WTC11 (cell line): ENCODE measurements at regions not wholly inside any gene's neighbourhood (a gene's known extent, or its start where the extent isn't known, plus 50 kb on each side); places are given as distances from the start of the nearest gene placed in this dataset.

Experiments
- ATAC-seq: fragments of 200-7000 bp; cut with Tn5 transposase; 2 replicates; pipeline ENCODE4 v1.10.0; 2021; ENCODE audit warnings: mild to moderate bottlenecking, moderate library complexity
- CTCF ChIA-PET: fragments of 300-600 bp; sonication (Branson Sonifier 250); formaldehyde crosslinking; loops from one replicate; lab custom pipeline; 2021; ENCODE audit warnings: antibody characterized with exemption; lab: Charles Lee
- POLR2A ChIA-PET: fragments of 350-600 bp; sonication (Branson Sonifier 250); formaldehyde crosslinking; loops from one replicate; lab custom pipeline; 2021; ENCODE audit warnings: antibody characterized with exemption; lab: Charles Lee
- DNase-seq: peaks from one replicate; pipeline ENCODE4 v3.0.0; 2021; ENCODE audit warnings: low spot score
- H3K27ac Mint-ChIP-seq: 2 replicates; pipeline ENCODE4 v1.8.0; 2021; ENCODE audit warnings: mixed read lengths
- H3K27me3 Mint-ChIP-seq: 2 replicates; pipeline ENCODE4 v1.8.0; 2021; ENCODE audit warnings: low read depth, mild to moderate bottlenecking, moderate library complexity, mixed read lengths
- H3K36me3 Mint-ChIP-seq: 2 replicates; pipeline ENCODE4 v1.8.0; 2021; ENCODE audit warnings: mixed read lengths
- H3K4me1 Mint-ChIP-seq: 2 replicates; pipeline ENCODE4 v1.8.0; 2022; ENCODE audit warnings: mixed read lengths
- H3K4me3 Mint-ChIP-seq: 2 replicates; pipeline ENCODE4 v1.8.0; 2021; ENCODE audit warnings: mild to moderate bottlenecking, moderate library complexity, mixed read lengths
- H3K9me3 Mint-ChIP-seq: 2 replicates; pipeline ENCODE4 v1.8.0; 2021; ENCODE audit warnings: mixed read lengths
- ATF1 ChIP-seq: sonication (generic); formaldehyde crosslinking; IDR thresholded peaks from 2 replicates; pipeline ENCODE4 v1.8.1; 2023; ENCODE audit warnings: mild to moderate bottlenecking, moderate library complexity, missing genetic modification reagents
- CREB1 ChIP-seq: sonication (generic); formaldehyde crosslinking; IDR thresholded peaks from 2 replicates; pipeline ENCODE4 v1.8.0; 2023; ENCODE audit warnings: mild to moderate bottlenecking, missing genetic modification reagents
- ELF4 ChIP-seq: sonication (generic); formaldehyde crosslinking; IDR thresholded peaks from 2 replicates; pipeline ENCODE4 v1.8.1; 2022; ENCODE audit warnings: low read depth, mild to moderate bottlenecking, moderate library complexity, missing genetic modification reagents
- ESRRA ChIP-seq: sonication (generic); formaldehyde crosslinking; IDR thresholded peaks from 2 replicates; pipeline ENCODE4 v1.8.1; 2022; ENCODE audit warnings: mild to moderate bottlenecking, missing genetic modification reagents, borderline replicate concordance
- FOXP1 ChIP-seq: sonication (generic); formaldehyde crosslinking; IDR thresholded peaks from 2 replicates; pipeline ENCODE4 v1.8.0; 2022; ENCODE audit warnings: missing genetic modification reagents, mild to moderate bottlenecking, moderate library complexity, borderline replicate concordance
- KAT7 ChIP-seq: sonication (generic); formaldehyde crosslinking; IDR thresholded peaks from 2 replicates; pipeline ENCODE4 v1.8.1; 2023; ENCODE audit warnings: missing genetic modification reagents, mild to moderate bottlenecking, borderline replicate concordance
- NFYB ChIP-seq: sonication (generic); formaldehyde crosslinking; conservative IDR thresholded peaks from 2 replicates; pipeline ENCODE4 v1.8.0; 2022; ENCODE audit warnings: low read depth, missing genetic modification reagents
- NR3C1 ChIP-seq: sonication (generic); formaldehyde crosslinking; conservative IDR thresholded peaks from 2 replicates; pipeline ENCODE4 v1.8.1; 2023; ENCODE audit warnings: low read depth, mild to moderate bottlenecking, missing genetic modification reagents
- SMAD4 ChIP-seq: sonication (generic); formaldehyde crosslinking; IDR thresholded peaks from 2 replicates; pipeline ENCODE4 v1.8.0; 2022; ENCODE audit warnings: mild to moderate bottlenecking, missing genetic modification reagents
- TP53 ChIP-seq: sonication (generic); formaldehyde crosslinking; IDR thresholded peaks from 2 replicates; pipeline ENCODE4 v1.8.1; 2023; ENCODE audit warnings: mild to moderate bottlenecking, missing genetic modification reagents
- ZNF138 ChIP-seq: sonication (generic); formaldehyde crosslinking; conservative IDR thresholded peaks from 2 replicates; pipeline ENCODE4 v1.8.1; 2022; ENCODE audit warnings: mild to moderate bottlenecking, moderate library complexity, missing genetic modification reagents
- ZNF232 ChIP-seq: sonication (generic); formaldehyde crosslinking; IDR thresholded peaks from 2 replicates; pipeline ENCODE4 v1.8.0; 2022; ENCODE audit warnings: mild to moderate bottlenecking, missing genetic modification reagents
- TF ChIP-seq, protein P1 (sequence below): sonication (generic); formaldehyde crosslinking; IDR thresholded peaks from 2 replicates; pipeline ENCODE4 v1.8.1; 2023; ENCODE audit warnings: mild to moderate bottlenecking, moderate library complexity, missing genetic modification reagents
- TF ChIP-seq, protein P2 (sequence below): sonication (generic); formaldehyde crosslinking; IDR thresholded peaks from 2 replicates; pipeline ENCODE4 v1.8.0; 2023; ENCODE audit warnings: missing genetic modification reagents
- TF ChIP-seq, protein P3 (sequence below): sonication (generic); formaldehyde crosslinking; IDR thresholded peaks from 2 replicates; pipeline ENCODE4 v1.8.0; 2022; ENCODE audit warnings: mild to moderate bottlenecking, missing genetic modification reagents
- TF ChIP-seq, protein P4 (sequence below): sonication (generic); formaldehyde crosslinking; IDR thresholded peaks from 2 replicates; pipeline ENCODE4 v1.8.0; 2022; ENCODE audit warnings: mild to moderate bottlenecking, missing genetic modification reagents
- TF ChIP-seq, protein P5 (sequence below): fragments of 250-450 bp; sonication (Bioruptor Pico); IDR thresholded peaks from 2 replicates; pipeline ENCODE4 v1.9.0; 2021; ENCODE audit warnings: mild to moderate bottlenecking
- TF ChIP-seq, protein P6 (sequence below): sonication (generic); formaldehyde crosslinking; IDR thresholded peaks from 2 replicates; pipeline ENCODE4 v1.8.1; 2023; ENCODE audit warnings: mild to moderate bottlenecking, missing genetic modification reagents, borderline replicate concordance
- TF ChIP-seq, protein P7 (sequence below): sonication (generic); formaldehyde crosslinking; IDR thresholded peaks from 2 replicates; pipeline ENCODE4 v1.8.0; 2022; ENCODE audit warnings: mild to moderate bottlenecking, missing genetic modification reagents
- TF ChIP-seq, protein P8 (sequence below): sonication (generic); formaldehyde crosslinking; IDR thresholded peaks from 2 replicates; pipeline ENCODE4 v1.8.0; 2023; ENCODE audit warnings: missing genetic modification reagents, mild to moderate bottlenecking, borderline replicate concordance

DNA sequence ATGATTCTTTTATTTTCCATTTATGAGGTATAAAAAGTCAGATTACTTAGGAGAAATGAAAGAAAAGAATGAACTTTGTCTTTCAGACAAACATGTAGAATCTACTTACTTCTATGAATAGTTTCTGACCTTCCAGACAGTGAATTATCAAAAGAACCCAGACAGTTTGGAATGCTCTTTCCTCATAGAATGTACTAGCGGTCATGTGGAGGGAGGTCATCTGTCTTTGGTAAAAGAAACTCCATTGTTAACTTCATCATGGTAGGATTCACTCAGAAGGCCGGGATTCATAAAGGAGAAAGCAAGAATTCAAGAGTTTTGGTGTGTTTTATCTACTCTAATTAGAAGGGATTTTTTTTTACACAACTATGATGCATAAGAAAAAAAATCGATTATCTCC is 144.8 kb upstream of the ZNF804B start:
- H3K27ac Mint-ChIP-seq: no peak overlapping the region
- no peaks in the 10 kb centered on the region for H3K27me3 Mint-ChIP-seq
- CTCF ChIA-PET: no interaction called here
- H3K4me3 Mint-ChIP-seq: no peak overlapping the region
- DNase-seq (no peak), ATAC-seq (no peak)
- POLR2A ChIA-PET: no interaction called here
- TF ChIP-seq, protein P1, sequence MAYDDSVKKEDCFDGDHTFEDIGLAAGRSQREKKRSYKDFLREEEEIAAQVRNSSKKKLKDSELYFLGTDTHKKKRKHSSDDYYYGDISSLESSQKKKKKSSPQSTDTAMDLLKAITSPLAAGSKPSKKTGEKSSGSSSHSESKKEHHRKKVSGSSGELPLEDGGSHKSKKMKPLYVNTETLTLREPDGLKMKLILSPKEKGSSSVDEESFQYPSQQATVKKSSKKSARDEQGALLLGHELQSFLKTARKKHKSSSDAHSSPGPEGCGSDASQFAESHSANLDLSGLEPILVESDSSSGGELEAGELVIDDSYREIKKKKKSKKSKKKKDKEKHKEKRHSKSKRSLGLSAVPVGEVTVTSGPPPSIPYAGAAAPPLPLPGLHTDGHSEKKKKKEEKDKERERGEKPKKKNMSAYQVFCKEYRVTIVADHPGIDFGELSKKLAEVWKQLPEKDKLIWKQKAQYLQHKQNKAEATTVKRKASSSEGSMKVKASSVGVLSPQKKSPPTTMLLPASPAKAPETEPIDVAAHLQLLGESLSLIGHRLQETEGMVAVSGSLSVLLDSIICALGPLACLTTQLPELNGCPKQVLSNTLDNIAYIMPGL (CRISPR knock-in tag): no peak
- TF ChIP-seq, protein P2, sequence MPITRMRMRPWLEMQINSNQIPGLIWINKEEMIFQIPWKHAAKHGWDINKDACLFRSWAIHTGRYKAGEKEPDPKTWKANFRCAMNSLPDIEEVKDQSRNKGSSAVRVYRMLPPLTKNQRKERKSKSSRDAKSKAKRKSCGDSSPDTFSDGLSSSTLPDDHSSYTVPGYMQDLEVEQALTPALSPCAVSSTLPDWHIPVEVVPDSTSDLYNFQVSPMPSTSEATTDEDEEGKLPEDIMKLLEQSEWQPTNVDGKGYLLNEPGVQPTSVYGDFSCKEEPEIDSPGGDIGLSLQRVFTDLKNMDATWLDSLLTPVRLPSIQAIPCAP (CRISPR knock-in tag): no peak
- TF ChIP-seq TP53 (CRISPR knock-in tag): no peak
- no peak for TF ChIP-seq ZNF138 (CRISPR knock-in tag)
- TF ChIP-seq, protein P3, sequence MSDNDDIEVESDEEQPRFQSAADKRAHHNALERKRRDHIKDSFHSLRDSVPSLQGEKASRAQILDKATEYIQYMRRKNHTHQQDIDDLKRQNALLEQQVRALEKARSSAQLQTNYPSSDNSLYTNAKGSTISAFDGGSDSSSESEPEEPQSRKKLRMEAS (CRISPR knock-in tag): no peak
- TF ChIP-seq, protein P4, sequence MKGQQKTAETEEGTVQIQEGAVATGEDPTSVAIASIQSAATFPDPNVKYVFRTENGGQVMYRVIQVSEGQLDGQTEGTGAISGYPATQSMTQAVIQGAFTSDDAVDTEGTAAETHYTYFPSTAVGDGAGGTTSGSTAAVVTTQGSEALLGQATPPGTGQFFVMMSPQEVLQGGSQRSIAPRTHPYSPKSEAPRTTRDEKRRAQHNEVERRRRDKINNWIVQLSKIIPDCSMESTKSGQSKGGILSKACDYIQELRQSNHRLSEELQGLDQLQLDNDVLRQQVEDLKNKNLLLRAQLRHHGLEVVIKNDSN (CRISPR knock-in tag): no peak
- TF ChIP-seq, protein P5, sequence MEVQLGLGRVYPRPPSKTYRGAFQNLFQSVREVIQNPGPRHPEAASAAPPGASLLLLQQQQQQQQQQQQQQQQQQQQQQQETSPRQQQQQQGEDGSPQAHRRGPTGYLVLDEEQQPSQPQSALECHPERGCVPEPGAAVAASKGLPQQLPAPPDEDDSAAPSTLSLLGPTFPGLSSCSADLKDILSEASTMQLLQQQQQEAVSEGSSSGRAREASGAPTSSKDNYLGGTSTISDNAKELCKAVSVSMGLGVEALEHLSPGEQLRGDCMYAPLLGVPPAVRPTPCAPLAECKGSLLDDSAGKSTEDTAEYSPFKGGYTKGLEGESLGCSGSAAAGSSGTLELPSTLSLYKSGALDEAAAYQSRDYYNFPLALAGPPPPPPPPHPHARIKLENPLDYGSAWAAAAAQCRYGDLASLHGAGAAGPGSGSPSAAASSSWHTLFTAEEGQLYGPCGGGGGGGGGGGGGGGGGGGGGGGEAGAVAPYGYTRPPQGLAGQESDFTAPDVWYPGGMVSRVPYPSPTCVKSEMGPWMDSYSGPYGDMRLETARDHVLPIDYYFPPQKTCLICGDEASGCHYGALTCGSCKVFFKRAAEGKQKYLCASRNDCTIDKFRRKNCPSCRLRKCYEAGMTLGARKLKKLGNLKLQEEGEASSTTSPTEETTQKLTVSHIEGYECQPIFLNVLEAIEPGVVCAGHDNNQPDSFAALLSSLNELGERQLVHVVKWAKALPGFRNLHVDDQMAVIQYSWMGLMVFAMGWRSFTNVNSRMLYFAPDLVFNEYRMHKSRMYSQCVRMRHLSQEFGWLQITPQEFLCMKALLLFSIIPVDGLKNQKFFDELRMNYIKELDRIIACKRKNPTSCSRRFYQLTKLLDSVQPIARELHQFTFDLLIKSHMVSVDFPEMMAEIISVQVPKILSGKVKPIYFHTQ (CRISPR knock-in tag): no peak
- no peak for TF ChIP-seq ELF4
- no peak for TF ChIP-seq KAT7 (CRISPR knock-in tag)
- TF ChIP-seq, protein P6, sequence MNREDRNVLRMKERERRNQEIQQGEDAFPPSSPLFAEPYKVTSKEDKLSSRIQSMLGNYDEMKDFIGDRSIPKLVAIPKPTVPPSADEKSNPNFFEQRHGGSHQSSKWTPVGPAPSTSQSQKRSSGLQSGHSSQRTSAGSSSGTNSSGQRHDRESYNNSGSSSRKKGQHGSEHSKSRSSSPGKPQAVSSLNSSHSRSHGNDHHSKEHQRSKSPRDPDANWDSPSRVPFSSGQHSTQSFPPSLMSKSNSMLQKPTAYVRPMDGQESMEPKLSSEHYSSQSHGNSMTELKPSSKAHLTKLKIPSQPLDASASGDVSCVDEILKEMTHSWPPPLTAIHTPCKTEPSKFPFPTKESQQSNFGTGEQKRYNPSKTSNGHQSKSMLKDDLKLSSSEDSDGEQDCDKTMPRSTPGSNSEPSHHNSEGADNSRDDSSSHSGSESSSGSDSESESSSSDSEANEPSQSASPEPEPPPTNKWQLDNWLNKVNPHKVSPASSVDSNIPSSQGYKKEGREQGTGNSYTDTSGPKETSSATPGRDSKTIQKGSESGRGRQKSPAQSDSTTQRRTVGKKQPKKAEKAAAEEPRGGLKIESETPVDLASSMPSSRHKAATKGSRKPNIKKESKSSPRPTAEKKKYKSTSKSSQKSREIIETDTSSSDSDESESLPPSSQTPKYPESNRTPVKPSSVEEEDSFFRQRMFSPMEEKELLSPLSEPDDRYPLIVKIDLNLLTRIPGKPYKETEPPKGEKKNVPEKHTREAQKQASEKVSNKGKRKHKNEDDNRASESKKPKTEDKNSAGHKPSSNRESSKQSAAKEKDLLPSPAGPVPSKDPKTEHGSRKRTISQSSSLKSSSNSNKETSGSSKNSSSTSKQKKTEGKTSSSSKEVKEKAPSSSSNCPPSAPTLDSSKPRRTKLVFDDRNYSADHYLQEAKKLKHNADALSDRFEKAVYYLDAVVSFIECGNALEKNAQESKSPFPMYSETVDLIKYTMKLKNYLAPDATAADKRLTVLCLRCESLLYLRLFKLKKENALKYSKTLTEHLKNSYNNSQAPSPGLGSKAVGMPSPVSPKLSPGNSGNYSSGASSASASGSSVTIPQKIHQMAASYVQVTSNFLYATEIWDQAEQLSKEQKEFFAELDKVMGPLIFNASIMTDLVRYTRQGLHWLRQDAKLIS (CRISPR knock-in tag): no peak
- TF ChIP-seq NFYB (CRISPR knock-in tag): no peak
- no peak for TF ChIP-seq SMAD4 (CRISPR knock-in tag)
- TF ChIP-seq ATF1 (CRISPR knock-in tag): no peak
- TF ChIP-seq, protein P7, sequence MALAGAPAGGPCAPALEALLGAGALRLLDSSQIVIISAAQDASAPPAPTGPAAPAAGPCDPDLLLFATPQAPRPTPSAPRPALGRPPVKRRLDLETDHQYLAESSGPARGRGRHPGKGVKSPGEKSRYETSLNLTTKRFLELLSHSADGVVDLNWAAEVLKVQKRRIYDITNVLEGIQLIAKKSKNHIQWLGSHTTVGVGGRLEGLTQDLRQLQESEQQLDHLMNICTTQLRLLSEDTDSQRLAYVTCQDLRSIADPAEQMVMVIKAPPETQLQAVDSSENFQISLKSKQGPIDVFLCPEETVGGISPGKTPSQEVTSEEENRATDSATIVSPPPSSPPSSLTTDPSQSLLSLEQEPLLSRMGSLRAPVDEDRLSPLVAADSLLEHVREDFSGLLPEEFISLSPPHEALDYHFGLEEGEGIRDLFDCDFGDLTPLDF (CRISPR knock-in tag): no peak
- no peak for TF ChIP-seq ESRRA (CRISPR knock-in tag)
- TF ChIP-seq FOXP1 (CRISPR knock-in tag): no peak
- TF ChIP-seq ZNF232 (CRISPR knock-in tag): no peak
- TF ChIP-seq NR3C1 (CRISPR knock-in tag): no peak
- TF ChIP-seq, protein P8, sequence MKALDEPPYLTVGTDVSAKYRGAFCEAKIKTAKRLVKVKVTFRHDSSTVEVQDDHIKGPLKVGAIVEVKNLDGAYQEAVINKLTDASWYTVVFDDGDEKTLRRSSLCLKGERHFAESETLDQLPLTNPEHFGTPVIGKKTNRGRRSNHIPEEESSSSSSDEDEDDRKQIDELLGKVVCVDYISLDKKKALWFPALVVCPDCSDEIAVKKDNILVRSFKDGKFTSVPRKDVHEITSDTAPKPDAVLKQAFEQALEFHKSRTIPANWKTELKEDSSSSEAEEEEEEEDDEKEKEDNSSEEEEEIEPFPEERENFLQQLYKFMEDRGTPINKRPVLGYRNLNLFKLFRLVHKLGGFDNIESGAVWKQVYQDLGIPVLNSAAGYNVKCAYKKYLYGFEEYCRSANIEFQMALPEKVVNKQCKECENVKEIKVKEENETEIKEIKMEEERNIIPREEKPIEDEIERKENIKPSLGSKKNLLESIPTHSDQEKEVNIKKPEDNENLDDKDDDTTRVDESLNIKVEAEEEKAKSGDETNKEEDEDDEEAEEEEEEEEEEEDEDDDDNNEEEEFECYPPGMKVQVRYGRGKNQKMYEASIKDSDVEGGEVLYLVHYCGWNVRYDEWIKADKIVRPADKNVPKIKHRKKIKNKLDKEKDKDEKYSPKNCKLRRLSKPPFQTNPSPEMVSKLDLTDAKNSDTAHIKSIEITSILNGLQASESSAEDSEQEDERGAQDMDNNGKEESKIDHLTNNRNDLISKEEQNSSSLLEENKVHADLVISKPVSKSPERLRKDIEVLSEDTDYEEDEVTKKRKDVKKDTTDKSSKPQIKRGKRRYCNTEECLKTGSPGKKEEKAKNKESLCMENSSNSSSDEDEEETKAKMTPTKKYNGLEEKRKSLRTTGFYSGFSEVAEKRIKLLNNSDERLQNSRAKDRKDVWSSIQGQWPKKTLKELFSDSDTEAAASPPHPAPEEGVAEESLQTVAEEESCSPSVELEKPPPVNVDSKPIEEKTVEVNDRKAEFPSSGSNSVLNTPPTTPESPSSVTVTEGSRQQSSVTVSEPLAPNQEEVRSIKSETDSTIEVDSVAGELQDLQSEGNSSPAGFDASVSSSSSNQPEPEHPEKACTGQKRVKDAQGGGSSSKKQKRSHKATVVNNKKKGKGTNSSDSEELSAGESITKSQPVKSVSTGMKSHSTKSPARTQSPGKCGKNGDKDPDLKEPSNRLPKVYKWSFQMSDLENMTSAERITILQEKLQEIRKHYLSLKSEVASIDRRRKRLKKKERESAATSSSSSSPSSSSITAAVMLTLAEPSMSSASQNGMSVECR: no peak
- TF ChIP-seq CREB1 (CRISPR knock-in tag): no peak
- peaks cover 1% of the 10 kb centered on the region; the same call in 1 of the 2 replicates for H3K9me3 Mint-ChIP-seq
- peaks cover 12% of the 10 kb centered on the region for H3K4me1 Mint-ChIP-seq
- H3K36me3 Mint-ChIP-seq: no peaks in the 10 kb centered on the region
